Keratinocyte (primary cell): ENCODE measurements at regions not wholly inside any gene's neighbourhood (a gene's known extent, or its start where the extent isn't known, plus 50 kb on each side); places are given as distances from the start of the nearest gene placed in this dataset.

Source experiments
- DNase-seq: peaks from one replicate; pipeline ENCODE4 v3.0.0-alpha.2; 2011; ENCODE audit warnings: low read depth, missing footprints, low spot score
- FAIRE-seq: peaks from 2 replicates; lab custom pipeline; 2011; peaks lifted over from hg19 to GRCh38; lab: Jason Lieb, UNC
- H2AFZ ChIP-seq: 2 replicates; pipeline ENCODE4 v1.6.0; 2012; ENCODE audit warnings: low read length, control low read depth, inconsistent platforms; ENCODE audit not compliant: control insufficient read depth
- H3K27ac ChIP-seq: 2 replicates; pipeline ENCODE4 v1.5.1; 2011; ENCODE audit warnings: low read length; ENCODE audit not compliant: control insufficient read depth, insufficient read depth
- H3K27me3 ChIP-seq: 3 replicates; pipeline ENCODE4 v1.6.0; 2011; ENCODE audit warnings: low read length; ENCODE audit not compliant: control insufficient read depth, insufficient read depth; ENCODE audit errors: extremely low read depth
- H3K36me3 ChIP-seq, 2 experiments: 2 replicates in 1 of 2; 3 replicates in 1 of 2; pipeline ENCODE4 v1.5.1; 2011; ENCODE audit warnings: low read length in 2 of 2, mild to moderate bottlenecking in 1 of 2; ENCODE audit not compliant: control insufficient read depth in 2 of 2, insufficient read depth in 2 of 2; ENCODE audit errors: extremely low read depth in 1 of 2
- H3K4me1 ChIP-seq: 3 replicates; pipeline ENCODE4 v1.5.1; 2011; ENCODE audit warnings: low read length; ENCODE audit not compliant: control insufficient read depth, insufficient read depth; ENCODE audit errors: extremely low read depth
- H3K4me2 ChIP-seq: 3 replicates; pipeline ENCODE4 v1.6.0; 2011; ENCODE audit warnings: low read depth, low read length; ENCODE audit not compliant: control insufficient read depth, insufficient read depth; ENCODE audit errors: extremely low read depth
- H3K4me3 ChIP-seq, 3 experiments: fragments of 200-600 bp in 1 of 3; sonication (generic) in 1 of 3; 2 replicates in 2 of 3; 3 replicates in 1 of 3; pipeline ENCODE4 v1.5.1; 2011 to 2016; ENCODE audit warnings: low read length in 3 of 3, mild to moderate bottlenecking in 3 of 3, control low read depth in 2 of 3, inconsistent platforms in 1 of 3, low read depth in 1 of 3, mixed read lengths in 1 of 3, mixed run types in 1 of 3, moderate library complexity in 1 of 3; ENCODE audit not compliant: control insufficient read depth in 2 of 3, insufficient read depth in 2 of 3; ENCODE audit errors: extremely low read depth in 1 of 3
- H3K79me2 ChIP-seq: 2 replicates; pipeline ENCODE4 v1.6.0; 2012; ENCODE audit warnings: low read length; ENCODE audit not compliant: control insufficient read depth, insufficient read depth
- H3K9ac ChIP-seq: 3 replicates; pipeline ENCODE4 v1.6.0; 2011; ENCODE audit warnings: low read length; ENCODE audit not compliant: control insufficient read depth, insufficient read depth; ENCODE audit errors: extremely low read depth
- H3K9me1 ChIP-seq: 3 replicates; pipeline ENCODE4 v1.6.0; 2011; ENCODE audit warnings: low read length; ENCODE audit not compliant: control insufficient read depth, insufficient read depth; ENCODE audit errors: extremely low read depth
- H3K9me3 ChIP-seq: 2 replicates; pipeline ENCODE4 v1.5.1; 2012; ENCODE audit warnings: low read depth, low read length; ENCODE audit not compliant: control insufficient read depth
- H4K20me1 ChIP-seq: 3 replicates; pipeline ENCODE4 v1.6.0; 2011; ENCODE audit warnings: low read length; ENCODE audit not compliant: control insufficient read depth, insufficient read depth; ENCODE audit errors: extremely low read depth
- CTCF ChIP-seq, 3 experiments: IDR thresholded peaks in 1 of 3; conservative IDR thresholded peaks in 1 of 3; optimal IDR thresholded peaks in 1 of 3; 2 replicates in 2 of 3; 3 replicates in 1 of 3; pipeline versions ENCODE3 to v1.5.1; 2011; ENCODE audit warnings: low read length in 3 of 3, mild to moderate bottlenecking in 3 of 3, moderate library complexity in 2 of 3, control low read depth in 1 of 3, inconsistent platforms in 1 of 3; ENCODE audit not compliant: insufficient read depth in 2 of 3; ENCODE audit errors: extremely low read depth in 1 of 3
- EZH2 ChIP-seq: IDR thresholded peaks from one replicate; pipeline ENCODE4 v1.6.1; 2012; ENCODE audit warnings: inconsistent platforms, mild to moderate bottlenecking, low read length, moderate library complexity
- dilution Hi-C: fragments of 300-500 bp; cut with MboI; formaldehyde crosslinking; loops from one replicate; pipeline ENCODE4 v1.7.0; 2020; ENCODE audit warnings: low sequenced_read_pairs; ENCODE audit not compliant: extremely low pct_ligation_motif_present

DNA sequence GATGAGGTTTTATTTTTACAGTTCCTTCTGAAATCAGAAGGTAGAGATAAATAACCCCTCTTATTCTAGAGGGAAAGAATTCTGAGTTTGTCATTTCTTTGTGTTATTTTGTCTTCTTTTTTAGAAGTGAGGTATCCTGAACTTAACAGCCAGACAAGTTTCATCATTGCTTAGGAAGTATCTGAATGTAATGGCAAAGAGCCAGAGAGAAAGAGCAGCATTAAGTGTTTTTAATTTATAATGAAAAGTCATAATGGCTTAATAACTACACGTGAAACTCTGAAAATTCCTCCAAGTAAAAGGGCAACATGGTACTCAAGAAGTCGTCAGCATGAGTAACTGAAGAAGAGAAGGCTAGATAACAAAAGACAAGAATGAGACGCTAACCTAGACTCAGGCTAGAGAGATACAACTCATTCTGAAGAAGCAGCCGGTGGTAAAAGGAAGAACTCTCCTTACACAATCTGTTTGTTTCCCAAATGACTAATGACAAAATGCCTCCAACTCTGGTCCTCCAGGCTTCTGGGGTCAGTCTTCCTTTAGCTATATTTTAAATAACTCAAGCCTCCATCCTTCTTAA is 116.2 kb upstream of the NECTIN3 start:
- no peak overlapping the region for H3K27ac ChIP-seq
- H3K79me2 ChIP-seq: no peaks in the 10 kb centered on the region
- dilution Hi-C loops: no loop called here
- no peaks in the 10 kb centered on the region for H3K4me1 ChIP-seq
- H3K9me3 ChIP-seq: no peaks in the 10 kb centered on the region
- no peaks in the 10 kb centered on the region for H4K20me1 ChIP-seq
- H3K9me1 ChIP-seq: no peaks in the 10 kb centered on the region
- H2AFZ ChIP-seq: no peak overlapping the region
- H3K9ac ChIP-seq: no peak overlapping the region
- H3K36me3 ChIP-seq: no peaks in the 10 kb centered on the region
- FAIRE-seq (no peak), DNase-seq (no peak)
- no peaks in the 10 kb centered on the region for H3K27me3 ChIP-seq
- TF ChIP-seq CTCF (optimal IDR thresholded peaks at IDR 0.05 in 1 of 3, IDR thresholded peaks at IDR 0.05 in 1 of 3, conservative IDR thresholded peaks at IDR 0.05 in 1 of 3; ENCODE audit: extremely low read depth in 1 of 3, insufficient read depth in 2 of 3, low read length in 3 of 3): no peak
- H3K4me3 ChIP-seq: no peak overlapping the region
- H3K4me2 ChIP-seq: no peak overlapping the region

DNA sequence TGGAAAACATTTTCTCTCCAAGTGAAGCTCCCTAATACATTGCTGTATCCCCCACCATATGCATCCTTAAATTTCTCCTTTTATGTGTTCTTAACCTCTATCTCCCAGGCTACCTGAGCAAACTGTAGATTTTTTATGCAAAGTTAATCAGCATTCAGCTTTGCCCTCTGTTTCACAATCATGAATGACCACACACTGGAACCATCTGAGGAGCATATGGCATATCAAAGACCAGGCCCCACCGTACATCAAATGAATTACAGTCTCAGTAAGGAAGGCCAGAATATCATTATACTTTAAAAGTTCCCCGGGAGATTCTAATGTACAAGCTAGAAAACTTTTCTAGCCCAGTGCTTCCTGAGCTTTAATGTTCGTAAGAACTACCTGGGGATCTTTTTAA is 115.5 kb upstream of the NECTIN3 start:
- DNase-seq (no peak), FAIRE-seq (no peak)
- Histone ChIP-seq H3K4me2 (no peak overlapping the region), H3K27ac (no peak overlapping the region), H3K79me2 (no peaks in the 10 kb centered on the region), H3K9ac (no peak overlapping the region), H4K20me1 (no peaks in the 10 kb centered on the region), H3K9me1 (no peaks in the 10 kb centered on the region), H3K9me3 (no peaks in the 10 kb centered on the region), H3K36me3 (no peaks in the 10 kb centered on the region), H3K4me3 (no peak overlapping the region), H2AFZ (no peak overlapping the region), H3K4me1 (no peaks in the 10 kb centered on the region), H3K27me3 (no peaks in the 10 kb centered on the region)
- no peak for TF ChIP-seq CTCF (optimal IDR thresholded peaks at IDR 0.05 in 1 of 3, IDR thresholded peaks at IDR 0.05 in 1 of 3, conservative IDR thresholded peaks at IDR 0.05 in 1 of 3; ENCODE audit: extremely low read depth in 1 of 3, insufficient read depth in 2 of 3, low read length in 3 of 3)
- no peak for TF ChIP-seq EZH2
- dilution Hi-C loops: no loop called here
